Fibroblast of lung (primary cell): ENCODE measurements at regions not wholly inside any gene's neighbourhood (a gene's known extent, or its start where the extent isn't known, plus 50 kb on each side); places are given as distances from the start of the nearest gene placed in this dataset.

Experiments
- EZH2 ChIP-seq: IDR thresholded peaks from 2 replicates; pipeline ENCODE4 v1.5.1; 2012; ENCODE audit warnings: low read length, control low read depth, mild to moderate bottlenecking; ENCODE audit errors: missing control alignments
- TF ChIP-seq, protein P1 (sequence below), 2 donors: IDR thresholded peaks in 1 of 2; conservative IDR thresholded peaks in 1 of 2; 1 replicate in 1 of 2; 2 replicates in 1 of 2; pipeline ENCODE4 v1.5.1; 2011 to 2012; ENCODE audit warnings: low read length in 2 of 2, control low read depth in 1 of 2, inconsistent platforms in 1 of 2, low read depth in 1 of 2, mild to moderate bottlenecking in 1 of 2

DNA sequence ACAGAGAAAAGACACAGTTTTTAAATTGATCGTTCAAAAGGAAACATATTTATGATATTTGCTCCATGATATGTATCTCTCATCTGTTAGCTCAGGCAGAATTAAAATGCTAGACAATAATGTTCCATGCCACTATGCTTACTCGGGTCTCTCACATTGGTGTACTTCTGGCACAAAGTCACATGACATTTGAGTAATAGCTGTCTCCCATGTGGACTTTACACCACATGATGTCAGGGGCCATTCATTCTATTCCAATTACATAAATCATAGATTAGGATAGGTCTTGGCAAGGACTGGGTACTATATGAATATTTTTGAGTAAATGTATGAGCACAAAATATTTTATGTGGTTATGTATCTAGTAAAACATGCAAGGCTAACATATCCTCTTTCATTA lies 648.4 kb downstream of the PLA2G4A start:
- TF ChIP-seq, protein P1, sequence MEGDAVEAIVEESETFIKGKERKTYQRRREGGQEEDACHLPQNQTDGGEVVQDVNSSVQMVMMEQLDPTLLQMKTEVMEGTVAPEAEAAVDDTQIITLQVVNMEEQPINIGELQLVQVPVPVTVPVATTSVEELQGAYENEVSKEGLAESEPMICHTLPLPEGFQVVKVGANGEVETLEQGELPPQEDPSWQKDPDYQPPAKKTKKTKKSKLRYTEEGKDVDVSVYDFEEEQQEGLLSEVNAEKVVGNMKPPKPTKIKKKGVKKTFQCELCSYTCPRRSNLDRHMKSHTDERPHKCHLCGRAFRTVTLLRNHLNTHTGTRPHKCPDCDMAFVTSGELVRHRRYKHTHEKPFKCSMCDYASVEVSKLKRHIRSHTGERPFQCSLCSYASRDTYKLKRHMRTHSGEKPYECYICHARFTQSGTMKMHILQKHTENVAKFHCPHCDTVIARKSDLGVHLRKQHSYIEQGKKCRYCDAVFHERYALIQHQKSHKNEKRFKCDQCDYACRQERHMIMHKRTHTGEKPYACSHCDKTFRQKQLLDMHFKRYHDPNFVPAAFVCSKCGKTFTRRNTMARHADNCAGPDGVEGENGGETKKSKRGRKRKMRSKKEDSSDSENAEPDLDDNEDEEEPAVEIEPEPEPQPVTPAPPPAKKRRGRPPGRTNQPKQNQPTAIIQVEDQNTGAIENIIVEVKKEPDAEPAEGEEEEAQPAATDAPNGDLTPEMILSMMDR (conservative IDR thresholded peaks at IDR 0.05 in 1 of 2, IDR thresholded peaks at IDR 0.05 in 1 of 2; ENCODE audit: low read depth in 1 of 2, low read length in 2 of 2) = no peak
- TF ChIP-seq EZH2 = no peak
